OCI-M1 (cell line): ENCODE measurements at regions not wholly inside any gene's neighbourhood (a gene's known extent, or its start where the extent isn't known, plus 50 kb on each side); places are given as distances from the start of the nearest gene placed in this dataset.
"Not testable (repeated sequence)": the region's sequence is repeated elsewhere in the genome, so short reads cannot be mapped to it uniquely, and the experiment has no call there.

Experiments
- DNase-seq: peaks from one replicate; lab custom pipeline; 2025; lab: John Stamatoyannopoulos, UW

DNA sequence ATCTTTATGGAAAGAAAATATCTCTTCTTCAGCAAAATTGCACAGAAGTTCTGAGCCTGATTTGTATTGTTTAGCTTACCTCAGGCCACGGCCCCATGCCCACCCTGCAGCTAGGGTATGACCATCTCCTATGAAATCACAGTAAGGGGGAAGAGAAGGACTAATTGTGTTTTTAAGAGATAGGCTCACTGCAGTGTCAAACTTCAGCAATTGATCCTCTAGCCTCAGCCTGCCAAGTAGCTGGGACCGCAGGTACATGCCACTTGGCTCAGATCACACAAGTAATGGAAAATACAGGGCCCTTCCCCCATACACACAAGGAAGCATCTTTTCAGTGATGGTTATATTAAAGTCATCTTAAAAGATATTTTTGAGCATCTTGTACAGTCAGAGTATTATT is 60.0 kb downstream of the DMAC1 start:
- peak; percentile 83 for DNase-seq

DNA sequence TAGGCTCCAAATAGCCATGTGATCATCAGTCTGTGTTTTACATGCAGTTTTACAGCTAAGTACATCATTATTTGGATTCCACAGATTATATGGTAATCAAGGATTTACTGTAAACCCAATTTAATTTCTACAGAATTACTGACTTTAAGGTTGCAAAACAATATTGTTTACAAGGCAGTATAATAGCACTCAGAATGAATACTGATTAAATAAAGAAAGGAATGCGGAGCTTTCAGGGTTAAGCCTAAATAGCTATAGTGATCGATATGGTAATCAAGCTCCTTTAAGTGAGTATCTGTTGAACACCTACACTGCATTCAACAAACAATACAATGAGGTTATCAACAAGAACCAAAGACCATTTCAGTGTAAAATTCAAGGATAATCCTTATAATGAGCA is 64.3 kb downstream of the DMAC1 start:
- DNase-seq, result no peak

DNA sequence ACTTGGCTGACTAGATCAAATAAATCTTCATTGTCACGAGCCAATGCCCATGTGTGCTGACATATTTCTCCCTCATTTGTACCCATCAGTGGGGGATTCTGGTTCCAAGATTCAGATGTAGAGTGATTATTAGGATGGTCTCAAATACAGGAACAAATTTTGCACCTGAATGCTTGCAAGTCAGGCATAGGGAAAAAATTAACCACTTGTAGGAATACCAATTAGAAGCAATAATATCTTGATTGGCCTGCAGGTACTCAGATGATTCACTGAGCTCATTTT is 69.5 kb downstream of the DMAC1 start:
- DNase-seq, result no peak

DNA sequence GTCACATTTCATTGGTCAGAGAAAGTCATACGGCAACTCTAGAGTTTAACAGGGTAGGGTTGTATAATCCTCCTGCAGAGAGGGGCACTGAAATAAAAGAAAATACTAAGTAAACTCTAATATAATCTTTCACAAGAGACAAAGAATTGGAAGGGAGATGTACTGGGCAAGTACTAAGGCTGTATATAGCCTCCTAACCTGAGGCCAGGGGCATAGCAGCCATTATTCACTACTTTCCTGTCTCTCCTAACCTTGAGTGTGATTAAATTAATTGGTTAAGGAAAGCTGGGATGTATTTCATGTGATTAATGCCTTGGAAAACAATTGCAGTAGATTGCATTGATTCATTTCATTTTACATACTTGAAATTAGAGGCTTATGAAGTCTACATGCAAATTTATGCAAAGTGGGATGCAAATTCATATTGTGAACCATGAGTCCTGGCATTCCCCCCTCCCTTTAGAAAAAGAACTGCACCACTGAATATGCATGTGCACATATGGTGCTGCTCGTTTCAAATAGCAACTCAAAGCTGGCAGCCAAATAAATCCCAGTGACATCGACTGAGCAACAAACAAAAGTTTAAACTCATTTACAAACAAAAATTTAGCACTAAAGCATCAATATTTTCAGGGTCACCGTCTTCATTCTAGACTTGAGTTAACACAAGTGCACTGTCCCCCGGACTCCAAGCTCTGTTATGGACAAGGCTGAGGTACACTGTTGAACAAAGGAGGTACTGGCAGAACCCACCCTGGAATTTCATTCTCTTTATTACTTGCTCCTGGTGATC is 70.0 kb downstream of the DMAC1 start:
- no peak for DNase-seq

DNA sequence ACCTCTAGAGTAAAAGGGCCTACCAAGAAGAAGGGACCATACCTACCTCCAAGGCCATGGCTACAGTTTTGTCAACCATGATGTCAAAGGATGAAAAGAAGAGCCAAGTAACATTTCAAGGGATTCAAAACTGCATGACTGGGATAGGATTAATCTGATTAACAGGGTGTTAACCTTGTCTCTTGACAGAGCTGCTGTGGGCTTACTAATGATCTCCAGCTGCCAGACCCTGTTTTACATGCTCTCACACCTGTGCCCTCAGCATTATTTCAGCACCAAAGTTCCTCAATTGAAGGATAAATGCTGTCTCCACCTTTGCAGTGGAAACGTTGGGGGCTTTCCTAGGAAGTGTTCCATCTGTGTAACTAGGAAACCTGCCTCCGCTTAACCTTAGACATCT is 78.3 kb downstream of the DMAC1 start:
- no peak for DNase-seq

DNA sequence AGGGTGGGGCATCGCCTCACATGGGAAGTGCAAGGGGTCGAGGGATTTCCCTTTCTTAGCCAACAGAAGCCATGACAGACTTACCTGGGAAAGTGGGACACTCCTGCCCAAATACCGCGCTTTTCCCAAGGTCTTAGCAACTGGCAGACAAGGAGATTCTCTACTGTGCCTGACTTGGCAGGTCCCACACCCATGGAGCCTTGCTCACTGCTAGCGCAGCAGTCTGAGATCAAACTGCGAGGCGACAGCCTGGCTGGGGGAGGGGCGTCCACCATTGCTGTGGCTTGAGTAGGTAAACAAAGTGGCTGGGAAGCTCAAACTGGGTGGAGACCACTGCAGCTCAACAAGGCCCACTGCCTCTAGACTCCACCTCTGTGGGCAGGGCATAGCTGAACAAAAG is 86.5 kb downstream of the DMAC1 start:
- not testable (repeated sequence) for DNase-seq

DNA sequence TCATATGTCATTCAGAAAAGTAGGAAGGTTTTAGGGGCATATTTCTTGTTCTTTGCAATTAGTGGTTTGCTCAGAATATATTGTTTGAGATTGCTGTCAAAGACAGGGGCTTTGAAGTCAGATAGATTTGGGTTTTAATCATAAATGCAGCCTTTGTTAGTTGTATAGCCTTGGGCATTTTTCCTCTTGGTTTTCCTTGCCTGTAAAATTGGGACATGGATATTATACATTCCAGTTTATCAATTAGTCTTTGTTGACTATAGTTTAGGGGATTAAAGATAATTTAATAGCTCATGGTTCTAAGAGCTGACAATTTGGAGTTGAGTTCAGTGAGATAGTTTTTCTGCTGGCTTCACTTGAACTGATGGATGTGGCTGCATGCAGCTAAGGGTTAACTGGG is 88.9 kb downstream of the DMAC1 start:
- DNase-seq, result no peak

DNA sequence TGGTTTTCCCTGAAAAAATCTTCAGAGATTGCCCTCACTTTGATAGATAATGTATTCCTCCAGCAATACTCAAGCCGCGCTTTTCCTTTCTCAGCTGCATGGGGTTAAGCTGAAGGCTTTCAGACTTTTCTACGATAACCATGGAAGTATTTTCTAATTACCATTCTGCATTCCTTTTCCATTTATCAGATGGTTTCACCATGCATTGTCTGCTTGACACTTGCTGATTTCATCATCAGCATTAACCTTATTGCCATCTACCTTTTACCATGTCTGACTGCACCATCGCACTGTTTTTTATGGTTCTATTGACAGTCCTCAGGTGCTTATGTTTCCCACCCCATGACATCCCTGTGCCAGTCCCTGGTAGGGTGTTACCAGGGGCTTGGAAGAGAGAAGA is 91.6 kb downstream of the DMAC1 start:
- no peak for DNase-seq

DNA sequence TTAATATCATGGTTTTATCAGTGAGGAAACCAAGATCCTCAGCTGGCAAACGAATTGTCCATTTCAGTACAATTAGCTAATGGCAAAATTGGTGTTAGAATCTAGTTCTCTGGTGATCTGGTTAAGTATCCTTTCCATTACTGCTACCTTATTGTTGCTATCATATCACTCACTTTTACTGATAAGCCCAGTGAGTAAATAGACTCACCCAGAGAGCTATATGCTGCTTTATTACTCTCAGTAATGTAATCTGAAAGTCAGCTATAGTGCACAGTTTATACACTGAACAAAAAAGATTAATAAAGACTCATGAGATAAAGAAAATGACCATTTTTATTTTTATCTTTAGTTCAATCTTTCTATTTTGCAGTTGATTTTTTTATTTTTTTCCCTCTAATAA is 95.0 kb downstream of the DMAC1 start:
- no peak for DNase-seq

DNA sequence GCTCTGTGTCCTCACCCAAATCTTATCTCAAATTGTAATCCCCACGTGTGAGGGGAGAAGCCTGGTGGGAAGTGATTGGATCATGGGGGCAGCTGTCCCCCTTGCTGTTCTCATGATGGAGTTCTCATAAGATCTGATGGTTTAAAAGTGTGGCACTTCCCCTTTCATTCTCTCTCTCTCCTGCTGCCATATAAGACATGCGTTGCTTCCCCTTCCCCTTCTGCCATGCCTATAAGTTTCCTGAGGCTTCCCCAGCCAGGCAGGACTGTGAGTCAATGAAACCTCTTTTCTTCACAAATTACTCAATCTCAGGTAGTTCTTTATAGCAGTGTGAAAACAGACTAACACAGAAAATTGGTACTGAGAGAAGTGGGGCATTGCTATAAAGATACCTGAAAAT is 107.7 kb downstream of the DMAC1 start:
- peak; percentile 91 for DNase-seq

DNA sequence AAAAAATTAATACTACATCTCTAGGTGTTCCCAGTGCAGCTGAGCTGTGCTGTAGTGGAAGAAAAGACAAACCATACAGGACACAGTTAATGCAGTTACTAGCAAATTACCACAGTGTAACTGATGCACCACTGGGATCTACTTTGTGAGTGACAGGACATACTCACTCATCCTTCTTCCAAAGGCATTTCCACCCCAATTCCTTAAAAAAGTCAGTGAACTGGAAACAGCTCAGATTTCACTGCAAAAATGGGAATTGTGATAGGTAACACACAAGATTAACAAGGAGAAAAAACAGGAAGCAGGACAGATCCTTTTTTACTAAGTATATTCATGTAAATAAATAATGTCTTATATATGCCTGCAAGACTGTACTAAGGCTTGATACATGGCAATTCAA is 109.6 kb downstream of the DMAC1 start:
- no peak for DNase-seq

DNA sequence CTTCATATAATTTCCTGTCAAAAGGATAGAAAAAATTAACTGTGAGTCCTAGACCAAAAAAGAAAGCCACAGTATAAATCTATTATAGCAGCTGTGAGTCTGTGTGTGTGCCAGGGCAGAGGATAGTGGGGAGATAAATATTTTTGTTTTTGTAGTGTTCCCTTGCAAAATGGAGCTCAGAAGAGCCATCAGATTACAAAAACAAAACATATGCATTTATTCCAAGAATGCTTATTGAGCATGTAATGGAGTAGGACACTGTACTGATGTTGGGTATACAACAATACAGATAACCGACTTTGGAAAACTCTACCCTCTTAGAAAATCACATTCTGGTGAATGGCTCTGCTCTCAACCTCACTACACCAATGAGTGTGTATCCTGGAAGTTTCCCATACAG is 111.0 kb downstream of the DMAC1 start:
- DNase-seq, result no peak

DNA sequence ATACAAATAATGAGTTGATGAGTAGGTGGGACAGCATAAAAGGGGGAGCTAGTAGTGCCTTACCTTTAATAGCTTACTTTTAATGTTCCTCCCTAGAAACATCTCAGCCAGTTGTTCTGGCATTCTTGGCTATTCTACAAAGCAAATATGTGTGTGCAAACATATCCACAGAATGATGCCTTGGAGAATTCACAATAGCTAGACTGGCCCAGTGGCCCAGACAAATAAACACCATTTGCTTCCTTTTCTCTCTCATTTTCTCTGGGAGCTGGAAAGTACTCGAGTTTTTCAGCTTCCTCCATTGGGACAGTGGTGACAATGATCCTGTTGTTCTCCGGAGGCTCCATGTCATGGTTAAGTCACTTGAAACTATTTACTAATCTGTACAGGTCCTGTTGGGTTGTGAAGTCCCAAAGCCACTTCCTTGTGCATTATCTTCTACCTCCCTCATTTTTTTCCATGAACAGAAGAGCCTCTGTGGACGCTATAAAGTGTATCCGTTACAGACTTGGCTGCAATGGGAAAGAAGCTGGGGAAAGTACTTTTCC is 122.9 kb downstream of the DMAC1 start:
- no peak for DNase-seq

DNA sequence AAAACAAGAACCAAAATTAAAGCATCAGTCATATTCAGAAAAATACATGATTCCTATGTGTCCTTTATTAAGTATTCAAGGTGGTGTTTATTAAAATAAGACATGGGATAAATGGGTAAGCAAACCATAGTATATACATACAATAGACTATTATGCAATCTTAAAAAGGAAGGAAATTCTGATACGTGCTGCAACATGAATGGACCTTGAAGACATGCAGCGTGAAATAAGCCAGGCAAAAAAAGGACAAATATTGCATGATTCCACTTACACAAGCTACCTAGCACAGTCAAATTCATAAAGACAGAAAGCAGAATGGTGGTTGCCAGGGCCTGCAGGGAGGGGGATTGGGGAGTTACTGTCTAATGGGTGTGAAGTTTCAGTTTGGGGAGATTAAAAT is 127.7 kb downstream of the DMAC1 start:
- DNase-seq, result no peak

DNA sequence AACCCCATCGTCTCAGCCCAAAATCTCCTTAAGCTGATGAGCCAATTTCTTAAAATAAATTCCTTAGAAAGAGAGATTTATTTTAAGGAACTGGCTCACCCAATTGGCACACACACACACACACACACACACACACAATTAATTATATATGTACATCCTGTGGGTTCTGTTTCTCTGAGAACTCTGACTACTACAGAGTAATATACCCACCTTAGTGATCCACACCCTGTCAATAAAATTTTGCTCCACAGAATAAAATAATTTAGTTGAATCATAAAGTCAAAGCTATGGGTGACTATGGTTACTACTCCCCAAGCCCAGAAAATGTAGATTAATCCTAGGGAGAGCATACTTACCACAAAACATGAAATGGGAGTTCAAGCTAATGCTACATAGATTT is 131.0 kb downstream of the DMAC1 start:
- peak; percentile 78 for DNase-seq

DNA sequence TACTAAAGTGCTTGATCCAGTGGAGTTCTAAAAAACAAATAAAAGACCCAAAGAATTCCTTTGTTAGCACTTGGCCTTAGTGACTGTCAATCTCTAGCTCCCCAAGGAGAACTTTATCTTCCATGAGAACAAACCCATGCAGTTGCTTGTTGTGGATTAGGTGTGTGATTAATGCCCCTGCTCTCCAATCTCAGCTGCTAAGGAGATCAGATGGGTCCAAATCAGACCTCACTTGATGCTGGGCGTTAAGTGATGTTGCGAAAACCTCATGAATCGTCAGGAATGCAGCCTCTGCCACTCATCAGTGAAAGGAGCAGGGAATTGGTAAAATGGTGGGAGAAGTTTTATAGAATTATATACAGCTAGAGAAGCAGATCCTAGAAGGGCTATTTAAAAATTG is 133.7 kb downstream of the DMAC1 start:
- DNase-seq, result no peak

DNA sequence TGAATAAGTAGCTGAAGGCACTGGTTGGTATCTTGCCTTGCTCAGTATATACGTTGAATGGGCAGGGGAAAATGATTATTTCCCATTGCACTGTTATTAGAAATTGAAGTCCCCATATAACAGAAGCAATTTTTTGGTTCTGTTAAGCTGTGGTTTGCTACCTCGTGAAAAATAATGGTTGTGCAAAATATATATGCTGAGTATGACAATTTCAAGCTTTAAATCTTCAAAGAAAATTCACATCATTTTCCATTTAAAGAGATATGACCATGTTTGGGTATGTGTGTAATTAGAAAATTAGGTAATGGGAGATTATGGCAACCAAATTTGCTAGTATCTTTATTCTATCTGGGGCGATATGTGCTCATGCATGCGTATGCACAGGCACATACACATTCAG is 139.8 kb downstream of the DMAC1 start:
- no peak for DNase-seq

DNA sequence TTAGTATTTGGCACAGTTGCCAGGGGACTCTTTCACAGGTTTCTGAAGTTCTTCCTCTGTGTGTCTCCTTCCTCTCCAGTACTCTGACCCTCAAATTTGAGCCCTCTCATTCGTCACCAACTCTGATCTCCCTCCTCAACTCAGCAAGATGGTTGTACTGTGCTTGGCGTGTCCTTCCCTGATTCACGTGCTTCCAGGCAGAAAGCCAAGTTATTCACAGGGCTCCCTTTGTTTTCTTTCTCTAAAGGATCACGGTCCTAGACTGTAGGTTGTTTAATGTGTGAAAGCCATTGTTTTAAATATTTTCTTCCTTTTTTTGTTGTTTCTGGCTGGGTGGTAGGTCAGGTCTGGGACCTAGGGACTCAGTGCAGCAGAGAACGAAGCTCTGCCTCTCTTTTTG is 142.9 kb downstream of the DMAC1 start:
- DNase-seq, result no peak

DNA sequence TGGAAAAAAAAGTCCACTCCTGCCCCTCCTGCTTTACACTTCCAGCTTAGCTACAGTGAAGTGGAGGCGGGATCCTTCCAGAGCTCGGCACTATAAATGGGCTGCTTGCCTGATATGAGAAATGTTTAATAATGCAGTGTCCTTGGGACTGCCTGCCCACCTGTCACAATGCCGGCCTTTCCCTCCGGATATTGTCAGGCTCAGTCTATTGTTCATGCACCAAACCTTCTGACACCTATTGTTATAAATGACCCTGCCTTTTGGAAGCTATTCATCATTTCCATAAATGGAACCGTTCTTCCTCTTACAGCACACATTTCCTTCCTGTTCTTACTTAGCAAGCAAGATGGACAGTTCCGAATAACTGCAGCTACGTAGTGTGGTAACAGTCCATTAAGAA is 146.3 kb downstream of the DMAC1 start:
- DNase-seq, result no peak

DNA sequence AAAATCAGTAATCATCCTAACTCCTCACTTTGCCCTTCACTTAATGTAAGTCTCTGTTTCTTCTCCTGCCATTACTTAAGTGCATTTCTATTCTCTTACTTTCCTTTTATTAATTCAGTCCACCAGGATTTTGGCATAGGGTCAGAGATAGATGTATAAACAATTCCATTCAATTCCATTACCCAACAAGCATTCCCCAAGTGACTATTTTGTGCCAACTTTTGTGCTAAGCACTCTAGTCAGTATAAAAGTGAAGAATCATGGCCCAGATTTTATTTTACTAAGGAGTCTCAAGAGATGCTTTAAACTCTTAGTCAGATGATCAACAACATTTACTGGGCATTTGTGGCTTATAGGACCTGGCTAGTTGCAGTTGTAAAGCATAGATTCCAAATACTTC is 159.3 kb downstream of the DMAC1 start:
- DNase-seq, result no peak

DNA sequence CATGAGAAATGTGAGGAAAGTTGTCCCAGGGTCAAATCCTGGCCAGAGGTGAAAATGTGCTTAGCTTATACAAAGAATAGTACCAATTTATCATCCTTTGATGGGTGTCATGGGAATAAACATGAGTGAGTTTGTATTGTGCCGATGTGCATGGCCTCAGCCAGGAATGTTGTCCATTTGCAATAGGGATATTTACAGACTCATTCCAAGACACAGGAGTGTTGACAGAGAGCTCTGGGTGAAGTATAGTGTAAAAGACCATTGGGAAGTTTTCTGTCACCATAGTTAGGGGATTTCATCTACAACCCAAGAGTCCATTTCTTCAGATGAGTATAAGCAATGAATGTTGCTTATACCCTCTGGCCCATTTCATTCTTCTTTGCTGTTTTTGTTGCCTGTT is 160.1 kb downstream of the DMAC1 start:
- DNase-seq, result no peak

DNA sequence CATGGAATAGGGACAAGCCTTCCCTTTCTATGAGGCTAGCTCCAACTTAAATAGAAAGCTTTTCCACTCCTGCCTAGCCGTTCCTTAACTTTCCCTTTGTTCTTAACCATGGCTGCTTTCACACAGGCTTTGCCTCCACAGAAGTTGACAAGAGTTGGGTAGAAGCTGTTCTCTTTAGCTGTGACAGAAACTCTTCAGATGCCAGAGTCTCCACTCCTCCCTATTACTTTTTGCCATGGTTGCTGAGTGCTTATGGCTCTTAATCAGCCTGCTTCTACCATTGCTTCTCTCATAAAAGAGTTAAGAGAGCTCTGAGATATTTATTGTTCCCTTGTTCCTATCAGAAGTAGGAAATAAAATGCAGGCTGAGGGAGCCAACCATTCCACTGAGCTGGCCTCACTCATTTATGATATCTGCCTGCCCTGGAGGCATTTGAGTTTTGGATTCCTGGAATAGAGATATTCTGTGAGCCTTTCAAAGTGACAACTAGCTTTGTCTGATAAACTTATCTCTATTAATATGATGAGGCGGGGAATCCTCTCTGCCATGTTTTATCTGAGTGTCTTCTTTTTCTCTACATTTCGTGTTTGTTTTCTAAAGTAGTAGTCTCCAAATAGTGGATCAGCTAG is 162.6 kb downstream of the DMAC1 start:
- DNase-seq, result no peak

DNA sequence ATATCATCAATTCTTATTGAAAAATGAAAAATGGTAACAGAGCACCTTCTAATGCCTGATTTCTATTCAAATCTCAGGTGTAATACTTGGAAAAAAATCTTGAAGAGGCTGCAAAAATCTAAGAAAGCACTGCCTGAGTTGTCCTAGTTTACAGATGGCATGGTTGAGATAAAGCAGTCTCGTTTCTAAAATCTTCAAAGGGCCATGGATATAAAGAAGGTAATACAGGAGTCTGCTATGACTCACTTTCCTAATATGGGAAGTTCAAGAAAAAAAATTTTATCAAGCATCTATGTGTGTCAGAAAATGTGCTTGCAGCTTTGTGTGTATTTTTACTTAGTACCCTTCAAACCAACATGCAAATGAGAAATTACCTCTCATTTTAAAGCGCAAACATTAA is 163.3 kb downstream of the DMAC1 start:
- DNase-seq, result no peak

DNA sequence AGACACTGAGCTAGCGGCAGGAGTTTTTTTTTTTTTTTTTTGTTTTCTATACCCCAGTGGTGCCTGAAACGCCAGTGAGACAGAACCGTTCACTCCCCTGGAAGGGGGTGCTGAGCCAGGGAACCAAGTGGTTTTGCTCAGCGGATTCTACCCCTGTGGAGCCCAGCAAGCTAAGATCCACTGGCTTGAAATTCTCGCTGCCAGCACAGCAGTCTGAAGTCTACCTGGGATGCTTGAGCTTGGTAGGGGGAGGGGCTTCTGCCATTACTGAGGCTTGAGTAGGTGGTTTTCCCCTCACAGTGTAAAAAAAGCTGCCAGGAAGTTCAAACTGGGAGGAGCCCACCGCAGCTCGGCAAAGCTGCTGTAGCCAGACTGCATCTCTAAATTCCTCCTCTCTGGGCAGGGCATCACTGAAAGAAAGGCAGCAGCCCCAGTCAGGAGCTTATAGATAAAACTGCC is 173.0 kb downstream of the DMAC1 start:
- DNase-seq, result not testable (repeated sequence)
